Fibroblast of lung (primary cell): ENCODE measurements at regions not wholly inside any gene's neighbourhood (a gene's known extent, or its start where the extent isn't known, plus 50 kb on each side); places are given as distances from the start of the nearest gene placed in this dataset.

Experiments
- DNase-seq, 2 donors: peaks; one replicate each; pipeline versions ENCODE4 v3.0.0 to v3.0.0-alpha.2; 2010; ENCODE audit warnings: low read depth in 2 of 2
- H2AFZ ChIP-seq: 2 replicates; pipeline ENCODE4 v1.5.1; 2012; ENCODE audit warnings: low read length, control low read depth, inconsistent platforms
- H3K27ac ChIP-seq: 2 replicates; pipeline ENCODE4 v1.5.1; 2011; ENCODE audit warnings: low read length, control low read depth; ENCODE audit not compliant: insufficient read depth
- H3K27me3 ChIP-seq: 2 replicates; pipeline ENCODE4 v1.5.1; 2011; ENCODE audit warnings: mild to moderate bottlenecking, low read length; ENCODE audit not compliant: control insufficient read depth, insufficient read depth
- H3K36me3 ChIP-seq: 2 replicates; pipeline ENCODE4 v1.5.1; 2011; ENCODE audit warnings: low read length; ENCODE audit not compliant: control insufficient read depth, insufficient read depth
- H3K4me1 ChIP-seq: 2 replicates; pipeline ENCODE4 v1.5.1; 2011; ENCODE audit warnings: low read length; ENCODE audit not compliant: control insufficient read depth, insufficient read depth; ENCODE audit errors: extremely low read depth
- H3K4me2 ChIP-seq: 2 replicates; pipeline ENCODE4 v1.5.1; 2011; ENCODE audit warnings: low read length, control low read depth; ENCODE audit not compliant: insufficient read depth; ENCODE audit errors: extremely low read depth
- H3K4me3 ChIP-seq, 4 experiments: fragments of 200-600 bp in 1 of 4; sonication (generic) in 1 of 4; replicated peaks in 1 of 4; 2 replicates each; pipeline ENCODE4 v1.5.1; 2011 to 2016; ENCODE audit warnings: low read length in 4 of 4, low read depth in 3 of 4, mild to moderate bottlenecking in 3 of 4, control low read depth in 2 of 4, inconsistent platforms in 1 of 4, mixed read lengths in 1 of 4; ENCODE audit not compliant: insufficient read depth in 1 of 4; ENCODE audit errors: control extremely low read depth in 1 of 4
- H3K79me2 ChIP-seq: 2 replicates; pipeline ENCODE4 v1.5.1; 2012; ENCODE audit warnings: mild to moderate bottlenecking, low read length, inconsistent platforms; ENCODE audit not compliant: control insufficient read depth, insufficient read depth
- H3K9ac ChIP-seq: 2 replicates; pipeline ENCODE4 v1.5.1; 2011; ENCODE audit warnings: mild to moderate bottlenecking, low read length, control low read depth; ENCODE audit not compliant: insufficient read depth
- H3K9me3 ChIP-seq: 2 replicates; pipeline ENCODE4 v1.5.1; 2012; ENCODE audit warnings: low read depth, low read length; ENCODE audit not compliant: control insufficient read depth, insufficient read depth
- H4K20me1 ChIP-seq: 2 replicates; pipeline ENCODE4 v1.5.1; 2011; ENCODE audit warnings: low read length; ENCODE audit not compliant: control insufficient read depth, insufficient read depth; ENCODE audit errors: extremely low read depth
- EZH2 ChIP-seq: IDR thresholded peaks from 2 replicates; pipeline ENCODE4 v1.5.1; 2012; ENCODE audit warnings: low read length, control low read depth, mild to moderate bottlenecking; ENCODE audit errors: missing control alignments
- TF ChIP-seq, protein P1 (sequence below), 2 donors: IDR thresholded peaks in 1 of 2; conservative IDR thresholded peaks in 1 of 2; 1 replicate in 1 of 2; 2 replicates in 1 of 2; pipeline ENCODE4 v1.5.1; 2011 to 2012; ENCODE audit warnings: low read length in 2 of 2, control low read depth in 1 of 2, inconsistent platforms in 1 of 2, low read depth in 1 of 2, mild to moderate bottlenecking in 1 of 2

DNA sequence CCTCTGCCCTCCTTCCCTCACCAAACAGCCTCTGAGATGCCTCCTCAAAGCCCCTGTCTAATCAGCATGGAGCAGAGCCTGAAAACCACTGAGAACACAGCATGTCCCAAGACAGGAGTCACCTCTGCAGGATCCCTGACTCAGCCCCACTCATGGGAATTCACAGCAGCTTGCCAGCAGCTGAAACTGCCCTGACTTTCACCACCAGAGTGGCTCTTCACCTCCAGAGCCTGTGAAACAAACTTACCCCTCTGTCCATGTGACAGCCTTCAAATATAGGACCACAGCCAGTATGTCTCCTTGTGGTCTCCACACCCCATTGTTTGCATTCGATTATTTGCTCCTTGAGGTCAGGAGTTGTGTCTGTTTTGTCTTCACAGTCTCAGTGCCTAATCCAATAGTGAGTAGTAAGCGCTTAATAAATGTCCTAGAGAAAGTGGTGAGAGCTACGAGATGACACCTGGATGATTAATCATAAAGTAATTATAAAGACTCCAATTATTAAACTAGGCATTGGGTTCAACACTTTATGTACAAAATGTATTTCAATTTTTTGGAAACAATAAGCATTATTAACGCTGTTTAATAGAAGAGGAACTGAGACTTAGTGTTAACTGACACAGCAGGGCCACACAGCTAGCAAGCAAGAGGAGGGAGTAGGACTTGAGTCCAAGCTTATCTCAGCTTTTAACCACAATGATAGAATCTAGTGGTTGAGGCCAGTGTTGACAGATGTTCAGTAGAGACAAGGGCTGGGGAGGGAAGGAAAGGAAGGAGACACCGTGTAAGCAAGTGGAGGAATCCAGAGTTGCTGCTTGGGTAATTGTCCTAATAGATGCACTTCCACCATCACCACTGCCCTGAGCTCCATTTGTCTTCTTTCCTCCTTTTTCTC, 358.7 kb upstream of the TNP1 start:
- no peak overlapping the region for H3K4me2 ChIP-seq
- no peaks in the 10 kb centered on the region for H4K20me1 ChIP-seq
- no peaks in the 10 kb centered on the region for H3K9me3 ChIP-seq
- no peak for TF ChIP-seq EZH2
- TF ChIP-seq, protein P1, sequence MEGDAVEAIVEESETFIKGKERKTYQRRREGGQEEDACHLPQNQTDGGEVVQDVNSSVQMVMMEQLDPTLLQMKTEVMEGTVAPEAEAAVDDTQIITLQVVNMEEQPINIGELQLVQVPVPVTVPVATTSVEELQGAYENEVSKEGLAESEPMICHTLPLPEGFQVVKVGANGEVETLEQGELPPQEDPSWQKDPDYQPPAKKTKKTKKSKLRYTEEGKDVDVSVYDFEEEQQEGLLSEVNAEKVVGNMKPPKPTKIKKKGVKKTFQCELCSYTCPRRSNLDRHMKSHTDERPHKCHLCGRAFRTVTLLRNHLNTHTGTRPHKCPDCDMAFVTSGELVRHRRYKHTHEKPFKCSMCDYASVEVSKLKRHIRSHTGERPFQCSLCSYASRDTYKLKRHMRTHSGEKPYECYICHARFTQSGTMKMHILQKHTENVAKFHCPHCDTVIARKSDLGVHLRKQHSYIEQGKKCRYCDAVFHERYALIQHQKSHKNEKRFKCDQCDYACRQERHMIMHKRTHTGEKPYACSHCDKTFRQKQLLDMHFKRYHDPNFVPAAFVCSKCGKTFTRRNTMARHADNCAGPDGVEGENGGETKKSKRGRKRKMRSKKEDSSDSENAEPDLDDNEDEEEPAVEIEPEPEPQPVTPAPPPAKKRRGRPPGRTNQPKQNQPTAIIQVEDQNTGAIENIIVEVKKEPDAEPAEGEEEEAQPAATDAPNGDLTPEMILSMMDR (conservative IDR thresholded peaks at IDR 0.05 in 1 of 2, IDR thresholded peaks at IDR 0.05 in 1 of 2; ENCODE audit: low read depth in 1 of 2, low read length in 2 of 2) = no peak
- no peaks in the 10 kb centered on the region for H3K79me2 ChIP-seq
- no peak overlapping the region for H2AFZ ChIP-seq
- no peak overlapping the region for H3K27ac ChIP-seq
- no peaks in the 10 kb centered on the region for H3K36me3 ChIP-seq
- H3K4me3 ChIP-seq = no peak overlapping the region
- no peak overlapping the region for H3K9ac ChIP-seq
- peak; percentile 78 to 94 for DNase-seq
- H3K27me3 ChIP-seq = no peaks in the 10 kb centered on the region
- H3K4me1 ChIP-seq = peaks cover 7% of the 10 kb centered on the region

DNA sequence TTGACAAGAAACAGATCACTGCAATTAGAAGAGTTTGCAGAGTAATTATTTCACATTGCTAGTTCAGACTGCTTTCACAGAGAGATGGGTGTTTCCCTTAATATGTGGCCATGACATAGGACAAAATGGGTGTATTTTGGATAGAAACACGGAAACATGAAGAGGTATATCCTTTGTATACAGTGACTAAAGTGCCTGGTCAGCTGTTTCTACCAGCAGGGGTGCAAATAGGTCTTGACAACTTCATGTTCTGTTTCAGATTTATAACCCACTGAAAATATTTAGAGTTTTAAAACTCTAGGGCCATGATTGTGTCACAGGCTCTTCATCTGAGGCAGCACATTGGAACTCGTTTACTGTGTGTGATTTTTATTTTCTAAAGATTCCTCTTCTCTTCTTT, 357.1 kb upstream of the TNP1 start:
- H3K36me3 ChIP-seq = no peaks in the 10 kb centered on the region
- no peaks in the 10 kb centered on the region for H3K79me2 ChIP-seq
- no peak overlapping the region for H3K4me2 ChIP-seq
- H3K4me3 ChIP-seq = no peak overlapping the region
- H3K9ac ChIP-seq = no peak overlapping the region
- TF ChIP-seq, protein P1 (conservative IDR thresholded peaks at IDR 0.05 in 1 of 2, IDR thresholded peaks at IDR 0.05 in 1 of 2; ENCODE audit: low read depth in 1 of 2, low read length in 2 of 2) = no peak
- no peak for TF ChIP-seq EZH2
- no peaks in the 10 kb centered on the region for H4K20me1 ChIP-seq
- H3K4me1 ChIP-seq = peaks cover 4% of the 10 kb centered on the region
- H3K9me3 ChIP-seq = no peaks in the 10 kb centered on the region
- no peak for DNase-seq
- H2AFZ ChIP-seq = no peak overlapping the region
- H3K27ac ChIP-seq = no peak overlapping the region
- no peaks in the 10 kb centered on the region for H3K27me3 ChIP-seq

DNA sequence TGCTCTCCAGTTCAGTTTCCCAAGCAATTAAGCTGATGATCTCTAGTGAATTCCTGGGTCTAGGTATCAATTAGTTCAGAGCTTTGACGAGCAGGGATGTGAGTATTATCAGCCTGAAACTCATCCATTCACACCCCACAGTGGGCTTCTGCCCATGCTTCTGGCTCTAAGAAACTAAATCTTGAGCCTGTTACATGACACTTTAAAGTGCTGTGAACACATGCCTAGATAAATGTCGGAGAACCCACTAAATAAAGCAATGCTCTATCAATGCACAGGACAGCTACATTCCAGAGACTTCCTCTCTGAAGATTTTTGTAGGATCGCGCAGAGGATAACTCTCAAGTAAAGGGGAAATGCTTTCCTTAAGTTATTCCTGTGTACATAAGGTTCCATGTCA, 356.5 kb upstream of the TNP1 start:
- no peaks in the 10 kb centered on the region for H3K9me3 ChIP-seq
- DNase-seq = no peak
- H3K79me2 ChIP-seq = no peaks in the 10 kb centered on the region
- no peak overlapping the region for H2AFZ ChIP-seq
- H3K9ac ChIP-seq = no peak overlapping the region
- TF ChIP-seq, protein P1 (conservative IDR thresholded peaks at IDR 0.05 in 1 of 2, IDR thresholded peaks at IDR 0.05 in 1 of 2; ENCODE audit: low read depth in 1 of 2, low read length in 2 of 2) = no peak
- TF ChIP-seq EZH2 = no peak
- no peak overlapping the region for H3K27ac ChIP-seq
- peaks cover 4% of the 10 kb centered on the region for H3K4me1 ChIP-seq
- H3K4me2 ChIP-seq = no peak overlapping the region
- no peak overlapping the region for H3K4me3 ChIP-seq
- no peaks in the 10 kb centered on the region for H3K27me3 ChIP-seq
- H3K36me3 ChIP-seq = no peaks in the 10 kb centered on the region
- H4K20me1 ChIP-seq = no peaks in the 10 kb centered on the region
